ENCODE measurements at regions not wholly inside any gene's neighbourhood (a gene's known extent, or its start where the extent isn't known, plus 50 kb on each side); places are given as distances from the start of the nearest gene placed in this dataset.

DNA sequence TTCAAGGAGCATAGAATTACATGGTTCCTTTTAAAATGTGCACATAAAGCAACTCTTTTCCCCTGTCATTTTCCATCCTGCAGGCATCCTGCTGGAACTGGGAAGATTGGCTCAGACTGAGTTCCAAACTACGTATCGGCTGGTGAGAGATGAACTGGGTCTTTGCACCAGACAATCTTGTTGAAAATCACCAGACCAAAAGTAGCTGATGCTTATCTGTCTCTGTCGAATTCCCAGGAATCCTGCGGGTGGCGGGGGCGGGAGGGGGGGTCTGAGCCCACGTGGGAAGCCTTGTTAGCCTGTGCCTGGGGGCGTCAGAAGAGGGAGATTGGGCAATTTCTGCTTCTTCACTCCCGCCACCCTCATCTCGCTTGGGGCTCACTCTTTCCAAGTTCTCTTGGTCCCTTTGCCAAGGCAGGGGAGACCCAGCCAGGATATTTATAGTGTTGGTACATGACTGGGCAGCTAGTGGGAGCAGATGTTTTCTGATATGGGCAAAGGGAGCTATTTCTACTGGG lies 90.1 kb upstream of the SLC25A33 start:
- peaks cover 10% of the 10 kb centered on the region for H3K4me1 Mint-ChIP-seq
- peak overlapping the region; percentile 92; the same call in 1 of the 2 replicates for H2AFZ ChIP-seq
- ATAC-seq = no peak

More for the DNA sequence above, 90.1 kb upstream of the SLC25A33 start:
- TF ChIP-seq NANOG (IDR thresholded peaks at IDR 0.05; ENCODE audit: borderline replicate concordance) (no peak), EZH2 (IDR thresholded peaks at IDR 0.05; ENCODE audit: low read depth, unreplicated experiment) (no peak), JUNB (IDR thresholded peaks at IDR 0.05; ENCODE audit: unreplicated experiment) (no peak), ZNF462 (CRISPR knock-in tag; IDR thresholded peaks at IDR 0.05) (no peak), ZNF114 (CRISPR knock-in tag; IDR thresholded peaks at IDR 0.05) (no peak), CREB1 (CRISPR knock-in tag; IDR thresholded peaks at IDR 0.05; ENCODE audit: low read depth) (no peak), ZNF331 (CRISPR knock-in tag; IDR thresholded peaks at IDR 0.05; ENCODE audit: low read depth) (no peak), POLR2AphosphoS5 (IDR thresholded peaks at IDR 0.05; ENCODE audit: low read depth) (no peak), STAT1 (IDR thresholded peaks at IDR 0.05; ENCODE audit: unreplicated experiment) (no peak), CTCF (conservative IDR thresholded peaks at IDR 0.05; ENCODE audit: low read depth in 2 of 2) (no peak), EZH2phosphoT487 (IDR thresholded peaks at IDR 0.05; ENCODE audit: unreplicated experiment) (no peak)
- TF ChIP-seq, protein P1, sequence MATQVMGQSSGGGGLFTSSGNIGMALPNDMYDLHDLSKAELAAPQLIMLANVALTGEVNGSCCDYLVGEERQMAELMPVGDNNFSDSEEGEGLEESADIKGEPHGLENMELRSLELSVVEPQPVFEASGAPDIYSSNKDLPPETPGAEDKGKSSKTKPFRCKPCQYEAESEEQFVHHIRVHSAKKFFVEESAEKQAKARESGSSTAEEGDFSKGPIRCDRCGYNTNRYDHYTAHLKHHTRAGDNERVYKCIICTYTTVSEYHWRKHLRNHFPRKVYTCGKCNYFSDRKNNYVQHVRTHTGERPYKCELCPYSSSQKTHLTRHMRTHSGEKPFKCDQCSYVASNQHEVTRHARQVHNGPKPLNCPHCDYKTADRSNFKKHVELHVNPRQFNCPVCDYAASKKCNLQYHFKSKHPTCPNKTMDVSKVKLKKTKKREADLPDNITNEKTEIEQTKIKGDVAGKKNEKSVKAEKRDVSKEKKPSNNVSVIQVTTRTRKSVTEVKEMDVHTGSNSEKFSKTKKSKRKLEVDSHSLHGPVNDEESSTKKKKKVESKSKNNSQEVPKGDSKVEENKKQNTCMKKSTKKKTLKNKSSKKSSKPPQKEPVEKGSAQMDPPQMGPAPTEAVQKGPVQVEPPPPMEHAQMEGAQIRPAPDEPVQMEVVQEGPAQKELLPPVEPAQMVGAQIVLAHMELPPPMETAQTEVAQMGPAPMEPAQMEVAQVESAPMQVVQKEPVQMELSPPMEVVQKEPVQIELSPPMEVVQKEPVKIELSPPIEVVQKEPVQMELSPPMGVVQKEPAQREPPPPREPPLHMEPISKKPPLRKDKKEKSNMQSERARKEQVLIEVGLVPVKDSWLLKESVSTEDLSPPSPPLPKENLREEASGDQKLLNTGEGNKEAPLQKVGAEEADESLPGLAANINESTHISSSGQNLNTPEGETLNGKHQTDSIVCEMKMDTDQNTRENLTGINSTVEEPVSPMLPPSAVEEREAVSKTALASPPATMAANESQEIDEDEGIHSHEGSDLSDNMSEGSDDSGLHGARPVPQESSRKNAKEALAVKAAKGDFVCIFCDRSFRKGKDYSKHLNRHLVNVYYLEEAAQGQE (IDR thresholded peaks at IDR 0.05; ENCODE audit: unreplicated experiment) = no peak
- TF ChIP-seq, protein P2, sequence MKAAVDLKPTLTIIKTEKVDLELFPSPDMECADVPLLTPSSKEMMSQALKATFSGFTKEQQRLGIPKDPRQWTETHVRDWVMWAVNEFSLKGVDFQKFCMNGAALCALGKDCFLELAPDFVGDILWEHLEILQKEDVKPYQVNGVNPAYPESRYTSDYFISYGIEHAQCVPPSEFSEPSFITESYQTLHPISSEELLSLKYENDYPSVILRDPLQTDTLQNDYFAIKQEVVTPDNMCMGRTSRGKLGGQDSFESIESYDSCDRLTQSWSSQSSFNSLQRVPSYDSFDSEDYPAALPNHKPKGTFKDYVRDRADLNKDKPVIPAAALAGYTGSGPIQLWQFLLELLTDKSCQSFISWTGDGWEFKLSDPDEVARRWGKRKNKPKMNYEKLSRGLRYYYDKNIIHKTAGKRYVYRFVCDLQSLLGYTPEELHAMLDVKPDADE (IDR thresholded peaks at IDR 0.05) = no peak
- no peak for DNase-seq (ENCODE audit: low spot score)
- Histone ChIP-seq H3K27ac (ENCODE audit: low read depth) (no peak overlapping the region), H3K4me3 (no peak overlapping the region), H3K27me3 (ENCODE audit: insufficient read depth) (no peaks in the 10 kb centered on the region), H3K79me2 (replicated peaks; ENCODE audit: insufficient read depth) (no peaks in the 10 kb centered on the region), H3F3A (replicated peaks; ENCODE audit: low read depth) (no peaks in the 10 kb centered on the region), H3K36me3 (ENCODE audit: insufficient read depth) (no peaks in the 10 kb centered on the region), H3K4me2 (no peak overlapping the region), H3K9me2 (ENCODE audit: insufficient read depth) (no peaks in the 10 kb centered on the region), H3K4me1 (ENCODE audit: insufficient read depth) (peaks cover 4% of the 10 kb centered on the region; the same call in 1 of the 2 replicates), H4K20me1 (replicated peaks; ENCODE audit: insufficient read depth) (no peaks in the 10 kb centered on the region)
- peaks cover 4% of the 10 kb centered on the region for H3K27me3 Mint-ChIP-seq (ENCODE audit: insufficient read depth, low read depth, poor library complexity)
- no peaks in the 10 kb centered on the region for H3K9me3 Mint-ChIP-seq
- no peak overlapping the region; the same call in 1 of the 2 replicates for H3K27ac Mint-ChIP-seq
- no peak overlapping the region for H3K4me3 Mint-ChIP-seq
- H3K36me3 Mint-ChIP-seq (ENCODE audit: low read depth) = no peaks in the 10 kb centered on the region

Data from GM23338 (cell line).